K562 (cell line): ENCODE measurements at regions not wholly inside any gene's neighbourhood (a gene's known extent, or its start where the extent isn't known, plus 50 kb on each side); places are given as distances from the start of the nearest gene placed in this dataset.

Experiments used
- ATAC-seq: fragments of 200-7000 bp; cut with Tn5 transposase; 3 replicates; pipeline ENCODE4 v1.9.1; 2020; ENCODE audit warnings: moderate library complexity
- BruUV-seq: library from RNA; stranded (reverse); fragments of 400-500 nt; replicated peaks from 2 replicates; lab custom pipeline; 2021; lab: Mats Ljungman, UMichigan
- CTCF ChIA-PET: fragments of 300-600 bp; formaldehyde crosslinking; extraction: SDS; loops from one replicate; lab custom pipeline; 2021; ENCODE audit warnings: low intra/inter-chr PET ratio; lab: Yijun Ruan, JAX
- POLR2A ChIA-PET: fragments of 300-600, 350-650 bp; sonication (Branson Sonifier 250); formaldehyde crosslinking; extraction: SDS; loops from one replicate; lab custom pipeline; 2021; ENCODE audit warnings: antibody characterized with exemption, inconsistent platforms; lab: Yijun Ruan, JAX
- DNase-seq, 4 experiments: peaks; one replicate each; pipeline versions ENCODE4 v3.0.0 to v3.0.0-alpha.2; 2011 to 2018; ENCODE audit warnings: low spot score in 3 of 4, mixed read lengths in 3 of 4; ENCODE audit errors: extremely low read depth in 1 of 4
- FAIRE-seq: peaks from 2 replicates; lab custom pipeline; 2011; peaks lifted over from hg19 to GRCh38; lab: Jason Lieb, UNC
- H2AFZ ChIP-seq: 2 replicates; pipeline ENCODE4 v1.6.0; 2011; ENCODE audit warnings: low read depth, low read length, control low read depth, inconsistent platforms
- H3K27ac ChIP-seq: fragments of 200-600 bp; 3 replicates; pipeline ENCODE4 v1.8.0; 2011; ENCODE audit warnings: low read depth, mild to moderate bottlenecking, control low read depth, inconsistent platforms, low read length, moderate library complexity, mixed read lengths; ENCODE audit errors: extremely low read depth
- H3K27me3 ChIP-seq, 2 experiments: fragments of 300-600 bp in 1 of 2; 2 replicates in 1 of 2; 3 replicates in 1 of 2; pipeline versions ENCODE4 v1.6.0 to v1.8.0; 2011; ENCODE audit warnings: inconsistent platforms in 2 of 2, low read length in 2 of 2, mild to moderate bottlenecking in 1 of 2, mixed read lengths in 1 of 2, moderate library complexity in 1 of 2; ENCODE audit not compliant: control insufficient read depth in 2 of 2, insufficient read depth in 2 of 2
- H3K36me3 ChIP-seq: fragments of 300-600 bp; 3 replicates; pipeline ENCODE4 v1.8.0; 2011; ENCODE audit warnings: mild to moderate bottlenecking, low read length, inconsistent platforms; ENCODE audit not compliant: control insufficient read depth, insufficient read depth
- H3K4me1 ChIP-seq, 2 experiments: fragments of 200-600 bp in 1 of 2; replicated peaks in 1 of 2; 2 replicates in 1 of 2; 3 replicates in 1 of 2; pipeline versions ENCODE4 v1.5.1 to v1.8.0; 2011; ENCODE audit warnings: inconsistent platforms in 2 of 2, low read length in 2 of 2, mild to moderate bottlenecking in 1 of 2, mixed read lengths in 1 of 2, moderate library complexity in 1 of 2; ENCODE audit not compliant: control insufficient read depth in 2 of 2, insufficient read depth in 2 of 2
- H3K4me2 ChIP-seq: 2 replicates; pipeline ENCODE4 v1.6.1; 2011; ENCODE audit warnings: low read length, control low read depth, inconsistent platforms, mixed read lengths; ENCODE audit not compliant: insufficient read depth
- H3K4me3 ChIP-seq: fragments of 200-600 bp; sonication (generic), shearing (Covaris generic); 2 replicates; pipeline ENCODE4 v1.5.1; 2016; ENCODE audit warnings: control low read depth, inconsistent platforms
- H3K79me2 ChIP-seq: fragments of 200-600 bp; 3 replicates; pipeline ENCODE4 v1.8.0; 2011; ENCODE audit warnings: low read length, inconsistent platforms; ENCODE audit not compliant: control insufficient read depth, insufficient read depth
- H3K9ac ChIP-seq, 2 experiments: 2 replicates each; pipeline versions ENCODE4 v1.6.0 to v1.6.1; 2011; ENCODE audit warnings: low read depth in 2 of 2, low read length in 2 of 2, control low read depth in 1 of 2, inconsistent platforms in 1 of 2, mild to moderate bottlenecking in 1 of 2, mixed read lengths in 1 of 2; ENCODE audit not compliant: insufficient read depth in 1 of 2
- H3K9me1 ChIP-seq: one replicate; pipeline ENCODE4 v1.6.0; 2011; ENCODE audit warnings: inconsistent platforms, mild to moderate bottlenecking, low read length, moderate library complexity; ENCODE audit not compliant: control insufficient read depth, insufficient read depth
- H3K9me3 ChIP-seq: replicated peaks from 2 replicates; pipeline ENCODE4 v1.5.1; 2011; ENCODE audit warnings: low read depth, low read length, inconsistent platforms; ENCODE audit not compliant: control insufficient read depth, insufficient read depth
- H4K20me1 ChIP-seq: replicated peaks from 2 replicates; pipeline ENCODE4 v1.6.1; 2011; ENCODE audit warnings: low read length, inconsistent platforms, mixed read lengths; ENCODE audit not compliant: control insufficient read depth, insufficient read depth
- IRF2 ChIP-seq: sonication (generic); formaldehyde crosslinking; IDR thresholded peaks from 2 replicates; pipeline ENCODE4 v1.8.1; 2022; ENCODE audit warnings: mild to moderate bottlenecking, missing genetic modification reagents
- MLX ChIP-seq, 2 experiments: fragments of 450-650 bp in 1 of 2; sonication (generic) in 1 of 2; formaldehyde crosslinking; conservative IDR thresholded peaks; 2 replicates each; pipeline versions ENCODE4 v1.4.0 to v1.8.1; 2020 to 2022; ENCODE audit warnings: mild to moderate bottlenecking in 1 of 2, missing genetic modification reagents in 1 of 2
- NFIC ChIP-seq: fragments of 450-650 bp; IDR thresholded peaks from 2 replicates; pipeline ENCODE4 v1.6.1; 2017; ENCODE audit warnings: mild to moderate bottlenecking, inconsistent platforms
- ZNF699 ChIP-seq: fragments of 250-450 bp; sonication (Bioruptor Pico); IDR thresholded peaks from 2 replicates; pipeline ENCODE4 v1.8.0; 2021; ENCODE audit warnings: mild to moderate bottlenecking, moderate library complexity; ENCODE audit not compliant: insufficient replicate concordance
- WGBS: fragments of 100-300 bp; shearing (Covaris generic); methylation state at CpG from one replicate; pipeline ENCODE4 v1.1.6; 2016; ENCODE audit warnings: low coverage, mixed read lengths; ENCODE audit not compliant: insufficient coverage; ENCODE audit errors: missing lambda C conversion rate; 5-methylcytosine and 5-hydroxymethylcytosine counted together
- in situ Hi-C: fragments of 300-500 bp; cut with MboI; formaldehyde crosslinking; loops from 4 replicates; pipeline ENCODE4 v1.15.0; 2018; ENCODE audit warnings: inconsistent platforms, mixed read lengths
- intact Hi-C: fragments of 100-400 bp; cut with micrococcal nuclease; formaldehyde crosslinking; loops from 2 replicates; pipeline ENCODE4 v1.14.2; 2022
- TF ChIP-seq, protein P1 (sequence below): fragments of 450-650 bp; IDR thresholded peaks from 2 replicates; pipeline ENCODE4 v1.6.1; 2016
- TF ChIP-seq, protein P2 (sequence below), 2 experiments: fragments of 450-650 bp in 1 of 2; sonication (generic) in 1 of 2; formaldehyde crosslinking in 1 of 2; IDR thresholded peaks in 1 of 2; conservative IDR thresholded peaks in 1 of 2; 2 replicates each; pipeline versions ENCODE4 v1.6.1 to v1.8.1; 2016 to 2023; ENCODE audit warnings: mild to moderate bottlenecking in 2 of 2, moderate library complexity in 2 of 2, inconsistent platforms in 1 of 2, missing genetic modification reagents in 1 of 2

DNA sequence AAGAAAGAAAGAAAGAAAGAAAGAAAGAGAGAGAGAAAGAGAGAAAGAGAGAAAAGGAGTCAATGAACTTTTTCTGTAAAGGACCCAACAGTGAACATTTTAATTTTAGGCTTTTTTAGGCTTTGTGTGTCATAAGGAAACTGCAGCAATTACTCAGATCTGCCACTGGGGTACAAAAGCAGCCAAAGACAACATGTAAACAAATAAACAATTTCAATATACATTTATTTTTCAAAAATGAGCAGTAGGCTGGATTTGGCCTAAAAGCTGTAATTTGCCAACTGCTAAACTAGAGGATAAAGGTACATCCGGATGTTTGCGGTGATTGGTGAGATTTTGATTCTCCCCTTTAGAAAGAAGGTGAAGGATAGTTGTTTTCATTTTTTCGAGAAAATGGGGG lies 143.6 kb downstream of the CEMIP2 start:
- intact Hi-C loops: loop anchor here (5.0 kb wide), 1 partner anchor 93 kb away; no protein-coding TSS in a partner anchor
- Histone ChIP-seq H3K27ac (no peak overlapping the region), H3K36me3 (no peaks in the 10 kb centered on the region), H3K79me2 (no peaks in the 10 kb centered on the region), H3K4me2 (no peak overlapping the region), H3K9me1 (no peaks in the 10 kb centered on the region), H4K20me1 (no peaks in the 10 kb centered on the region), H3K9me3 (no peaks in the 10 kb centered on the region), H3K27me3 (no peaks in the 10 kb centered on the region), H3K4me3 (no peak overlapping the region), H3K4me1 (peaks cover 0 to 7% of the 10 kb centered on the region in 2 experiments; a peak in 2 of 5 replicates), H2AFZ (no peak overlapping the region), H3K9ac (no peak overlapping the region)
- DNase-seq (no peak), FAIRE-seq (no peak), ATAC-seq (no peak)
- in situ Hi-C loops: no loop called here
- ChIA-PET POLR2A (interaction anchor here (1.1 kb wide), 1 partner anchor 14 kb away, joined by 3 read pairs; no protein-coding TSS in a partner anchor), CTCF (no interaction called here)
- no TSS peak for BruUV-seq
- 60% methylated on average over 3 of the region's 3 CpGs for WGBS
- no peak for TF ChIP-seq MLX (CRISPR knock-in tag; conservative IDR thresholded peaks at IDR 0.05)
- no peak for TF ChIP-seq IRF2 (CRISPR knock-in tag)
- TF ChIP-seq, protein P1, sequence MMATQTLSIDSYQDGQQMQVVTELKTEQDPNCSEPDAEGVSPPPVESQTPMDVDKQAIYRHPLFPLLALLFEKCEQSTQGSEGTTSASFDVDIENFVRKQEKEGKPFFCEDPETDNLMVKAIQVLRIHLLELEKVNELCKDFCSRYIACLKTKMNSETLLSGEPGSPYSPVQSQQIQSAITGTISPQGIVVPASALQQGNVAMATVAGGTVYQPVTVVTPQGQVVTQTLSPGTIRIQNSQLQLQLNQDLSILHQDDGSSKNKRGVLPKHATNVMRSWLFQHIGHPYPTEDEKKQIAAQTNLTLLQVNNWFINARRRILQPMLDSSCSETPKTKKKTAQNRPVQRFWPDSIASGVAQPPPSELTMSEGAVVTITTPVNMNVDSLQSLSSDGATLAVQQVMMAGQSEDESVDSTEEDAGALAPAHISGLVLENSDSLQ: no peak
- no peak for TF ChIP-seq ZNF699
- TF ChIP-seq, protein P2, sequence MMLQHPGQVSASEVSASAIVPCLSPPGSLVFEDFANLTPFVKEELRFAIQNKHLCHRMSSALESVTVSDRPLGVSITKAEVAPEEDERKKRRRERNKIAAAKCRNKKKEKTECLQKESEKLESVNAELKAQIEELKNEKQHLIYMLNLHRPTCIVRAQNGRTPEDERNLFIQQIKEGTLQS (IDR thresholded peaks at IDR 0.05): no peak
- TF ChIP-seq, protein P2 (CRISPR knock-in tag; conservative IDR thresholded peaks at IDR 0.05): no peak
- no peak for TF ChIP-seq NFIC
